ENCODE measurements at regions not wholly inside any gene's neighbourhood (a gene's known extent, or its start where the extent isn't known, plus 50 kb on each side); places are given as distances from the start of the nearest gene placed in this dataset.
"Not testable (repeated sequence)": the region's sequence is repeated elsewhere in the genome, so short reads cannot be mapped to it uniquely, and the experiment has no call there.

DNA sequence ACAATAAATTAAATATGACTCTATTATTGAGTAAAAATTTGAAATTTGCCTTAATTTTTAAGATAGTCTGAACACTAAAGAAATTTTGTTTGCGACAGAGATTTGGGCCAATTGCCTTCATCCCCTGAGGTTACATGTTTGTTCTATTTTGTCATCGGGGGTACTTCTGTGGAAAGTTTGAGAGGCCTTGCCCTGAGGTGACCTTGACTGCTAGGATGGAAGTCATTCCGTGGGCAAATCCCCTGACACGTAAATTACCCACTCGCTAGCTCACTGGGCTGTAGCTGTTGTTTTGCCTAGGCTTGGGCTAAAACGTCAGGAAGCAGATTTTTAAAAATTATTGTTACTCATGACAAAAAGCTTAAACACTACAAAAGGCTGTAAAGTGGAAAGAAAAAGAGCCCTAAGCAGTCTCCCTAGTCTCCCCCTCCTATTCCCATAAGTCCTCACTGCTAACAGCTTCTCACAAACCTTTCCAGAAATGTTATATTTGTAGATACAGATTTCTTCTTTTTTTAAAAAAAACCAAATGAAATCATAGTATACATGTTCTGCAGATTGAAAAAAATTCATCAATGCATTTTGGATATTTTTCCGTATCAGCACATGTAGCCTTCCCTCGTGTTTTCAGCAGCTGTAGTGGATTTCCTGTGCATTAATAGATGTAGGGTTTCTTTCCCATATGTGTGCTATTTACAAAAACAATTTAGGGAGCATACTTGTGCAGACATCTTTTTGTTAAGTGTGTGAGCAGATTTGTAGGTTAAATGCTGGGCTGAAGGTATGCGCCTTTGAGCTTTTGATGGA is 142.7 kb downstream of the MRPS6 start:
- DNase-seq (no peak), ATAC-seq (peak; percentile 81)
- intact Hi-C loops (cut with micrococcal nuclease) = no loop called here

- ATAC-seq (no peak), DNase-seq (no peak)
- intact Hi-C loops (cut with micrococcal nuclease) = no loop called here
Observed at GRCh38 chr21:34216718-34217032, 143.3 kb downstream of the MRPS6 start.

GRCh38 chr21:34217263-34217662 is 143.9 kb downstream of the MRPS6 start:
- intact Hi-C loops (cut with micrococcal nuclease) = no loop called here
- DNase-seq = no peak
- ATAC-seq = no peak

GRCh38 chr21:34219334-34220060 is 144.3 kb upstream of the KCNE2 start:
- DNase-seq = no peak
- intact Hi-C loops (cut with micrococcal nuclease) = no loop called here
- ATAC-seq = no peak

- intact Hi-C loops (cut with micrococcal nuclease) = no loop called here
- ATAC-seq (no peak), DNase-seq (no peak)
Observed at GRCh38 chr21:34220556-34221195, 143.1 kb upstream of the KCNE2 start.

- intact Hi-C loops (cut with micrococcal nuclease) = no loop called here
- ATAC-seq (no peak), DNase-seq (no peak)
Observed at GRCh38 chr21:34221331-34222030, 142.3 kb upstream of the KCNE2 start.

DNA sequence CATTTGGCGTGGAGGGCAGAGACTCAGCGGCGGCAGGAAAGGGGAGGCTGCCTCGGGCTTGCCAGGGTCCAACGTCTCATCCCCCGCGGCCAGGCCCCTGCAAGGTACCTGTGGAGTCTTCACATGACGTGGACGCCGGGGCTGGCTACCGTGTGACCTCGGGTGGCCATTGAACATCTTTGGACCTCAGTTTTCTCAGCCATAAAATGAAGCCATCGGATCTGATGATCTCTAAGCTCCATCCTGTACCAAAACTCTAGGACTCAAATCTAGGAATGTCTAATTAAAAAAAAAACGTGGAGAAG is 141.8 kb upstream of the KCNE2 start:
- intact Hi-C loops (cut with micrococcal nuclease) = no loop called here
- ATAC-seq = no peak
- no peak for DNase-seq

- intact Hi-C loops (cut with micrococcal nuclease) = no loop called here
- DNase-seq (no peak), ATAC-seq (no peak)
Observed at GRCh38 chr21:34223376-34223775, 140.4 kb upstream of the KCNE2 start.

GRCh38 chr21:34227386-34227852 is 136.4 kb upstream of the KCNE2 start:
- intact Hi-C loops (cut with micrococcal nuclease) = no loop called here
- ATAC-seq (peak; percentile 67), DNase-seq (no peak)

GRCh38 chr21:34228792-34229191 is 135.0 kb upstream of the KCNE2 start:
- intact Hi-C loops (cut with micrococcal nuclease) = no loop called here
- DNase-seq (no peak), ATAC-seq (no peak)

GRCh38 chr21:34229353-34229752 is 134.5 kb upstream of the KCNE2 start:
- DNase-seq = no peak
- intact Hi-C loops (cut with micrococcal nuclease) = no loop called here
- ATAC-seq = no peak

GRCh38 chr21:34233741-34234140 is 130.1 kb upstream of the KCNE2 start:
- DNase-seq; ATAC-seq; intact Hi-C loops (cut with micrococcal nuclease): not testable (repeated sequence)

- intact Hi-C loops (cut with micrococcal nuclease) = no loop called here
- ATAC-seq = no peak
- no peak for DNase-seq
Observed at GRCh38 chr21:34235514-34235913, 128.3 kb upstream of the KCNE2 start.

DNA sequence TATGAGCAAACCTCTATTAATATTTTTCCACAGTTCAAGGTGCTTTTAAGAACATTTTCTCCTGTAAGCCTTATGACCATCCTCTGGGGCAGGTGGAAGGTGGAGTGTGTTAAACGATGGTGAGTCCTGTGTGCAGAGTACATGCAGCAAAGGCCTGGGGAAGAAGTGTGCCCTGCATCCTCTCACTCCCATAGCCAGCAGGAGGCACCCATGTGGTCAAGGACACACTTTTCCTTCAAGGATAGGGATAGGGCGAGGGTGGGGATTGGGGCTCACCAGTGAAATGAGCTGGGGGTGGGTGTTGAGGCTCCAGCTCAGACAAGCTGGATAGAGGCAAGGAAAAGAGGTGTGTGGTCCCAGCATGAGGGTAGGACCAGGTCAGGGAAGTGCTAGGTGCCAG is 120.8 kb upstream of the KCNE2 start:
- intact Hi-C loops (cut with micrococcal nuclease) = no loop called here
- DNase-seq (no peak), ATAC-seq (no peak)

GRCh38 chr21:34243562-34243961 is 120.2 kb upstream of the KCNE2 start:
- DNase-seq (no peak), ATAC-seq (peak; percentile 23)
- intact Hi-C loops (cut with micrococcal nuclease) = no loop called here

DNA sequence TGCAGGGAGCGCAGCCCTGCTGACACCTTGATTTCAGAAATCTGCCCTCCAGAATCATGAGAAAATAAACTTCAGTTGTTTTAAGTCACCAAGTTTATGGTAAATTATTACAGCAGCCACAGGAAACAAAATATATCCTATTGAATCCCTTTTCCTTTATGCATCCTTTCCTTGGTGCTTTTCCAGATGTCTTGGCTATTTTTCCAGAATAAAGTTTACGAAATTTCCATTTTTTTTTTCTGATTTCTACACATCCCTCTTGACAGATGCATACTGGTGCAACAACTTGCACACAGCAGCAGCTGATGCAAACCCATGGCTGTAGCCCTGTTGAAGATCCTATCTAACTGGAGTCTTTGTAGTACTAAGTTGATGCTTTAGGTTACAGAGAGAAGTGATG is 111.1 kb upstream of the KCNE2 start:
- no peak for ATAC-seq
- intact Hi-C loops (cut with micrococcal nuclease) = no loop called here
- DNase-seq = no peak

GRCh38 chr21:34255073-34255472 is 108.7 kb upstream of the KCNE2 start:
- no peak for ATAC-seq
- no peak for DNase-seq
- intact Hi-C loops (cut with micrococcal nuclease) = no loop called here

GRCh38 chr21:34260277-34261008 is 103.4 kb upstream of the KCNE2 start:
- intact Hi-C loops (cut with micrococcal nuclease) = no loop called here
- DNase-seq (no peak), ATAC-seq (no peak)

DNA sequence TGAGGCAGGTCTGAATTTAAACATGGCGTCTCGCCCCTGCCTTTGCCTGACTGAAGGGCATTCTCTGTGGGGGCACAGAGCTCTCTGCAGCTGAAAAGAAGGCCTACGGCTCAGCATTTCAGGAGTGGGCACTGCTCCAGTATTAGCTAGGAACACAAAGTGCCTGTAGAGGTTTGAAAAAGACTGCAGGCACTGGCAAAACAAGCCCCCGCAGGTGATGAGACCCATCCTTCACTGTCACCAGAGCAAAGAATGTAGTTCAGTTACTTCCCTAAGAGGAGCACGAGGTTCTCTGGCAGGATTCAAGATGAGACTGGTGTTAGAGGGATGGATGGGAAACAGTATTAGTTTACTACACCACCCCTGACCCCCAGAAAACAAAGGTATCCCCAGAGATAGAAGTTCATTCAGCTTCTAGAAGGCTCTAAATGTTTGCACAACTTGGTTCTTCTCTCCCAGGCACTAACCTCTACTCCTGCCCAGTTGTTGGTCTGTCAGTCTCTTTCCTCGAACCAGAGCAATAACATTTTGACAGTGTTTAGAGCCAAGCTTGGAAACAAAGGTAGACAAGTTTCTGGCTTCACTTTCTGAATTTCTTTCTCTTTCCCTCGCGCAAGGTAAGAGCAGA is 101.9 kb upstream of the KCNE2 start:
- intact Hi-C loops (cut with micrococcal nuclease) = no loop called here
- no peak for DNase-seq
- no peak for ATAC-seq

Data from left ventricle myocardium superior (tissue), 1 donor.